H1 (cell line): ENCODE measurements at regions not wholly inside any gene's neighbourhood (a gene's known extent, or its start where the extent isn't known, plus 50 kb on each side); places are given as distances from the start of the nearest gene placed in this dataset.

Source experiments
- CTCF ChIA-PET: fragments of 300-600 bp; sonication (Branson Sonifier 250); formaldehyde crosslinking; loops from one replicate; lab custom pipeline; 2021; ENCODE audit not compliant: partially characterized antibody; lab: Charles Lee
- POLR2A ChIA-PET: fragments of 300-600 bp; sonication (Branson Sonifier 250); formaldehyde crosslinking; loops from one replicate; lab custom pipeline; 2021; ENCODE audit warnings: inconsistent platforms; ENCODE audit not compliant: partially characterized antibody; lab: Charles Lee
- DNase-seq, 2 experiments: peaks; one replicate each; pipeline versions ENCODE4 v3.0.0 to v3.0.0-alpha.2; 2010 to 2022; ENCODE audit warnings: low spot score in 2 of 2, low read depth in 1 of 2, mixed read lengths in 1 of 2
- FAIRE-seq: peaks from 2 replicates; lab custom pipeline; 2011; peaks lifted over from hg19 to GRCh38; lab: Jason Lieb, UNC
- H2AFZ ChIP-seq: 2 replicates; pipeline ENCODE4 v1.8.1; 2012; ENCODE audit warnings: low read length, inconsistent platforms
- H2AK5ac ChIP-seq: 2 replicates; pipeline ENCODE4 v1.6.1; 2013; ENCODE audit warnings: low read depth, low read length
- H2BK120ac ChIP-seq: replicated peaks from 2 replicates; pipeline ENCODE3; 2013; ENCODE audit warnings: low read depth, low read length, inconsistent platforms
- H2BK12ac ChIP-seq: 2 replicates; pipeline ENCODE4 v1.6.1; 2013; ENCODE audit warnings: low read depth, low read length
- H2BK15ac ChIP-seq: 2 replicates; pipeline ENCODE4 v1.6.1; 2013; ENCODE audit warnings: low read length
- H2BK20ac ChIP-seq: 2 replicates; pipeline ENCODE4 v1.6.1; 2013; ENCODE audit warnings: low read length
- H2BK5ac ChIP-seq: 2 replicates; pipeline ENCODE4 v1.6.1; 2013; ENCODE audit warnings: low read depth, low read length
- H3K14ac ChIP-seq: 2 replicates; pipeline ENCODE4 v1.6.1; 2013; ENCODE audit warnings: inconsistent platforms; ENCODE audit not compliant: insufficient read length
- H3K18ac ChIP-seq: 2 replicates; pipeline ENCODE4 v1.6.1; 2013; ENCODE audit warnings: low read length; ENCODE audit errors: extremely low read depth
- H3K23ac ChIP-seq: 2 replicates; pipeline ENCODE4 v1.6.1; 2013; ENCODE audit warnings: inconsistent platforms; ENCODE audit not compliant: insufficient read length
- H3K23me2 ChIP-seq: 2 replicates; pipeline ENCODE4 v1.6.1; 2013; ENCODE audit warnings: low read depth, low read length
- H3K27ac ChIP-seq: 2 replicates; pipeline ENCODE4 v1.6.1; 2011; ENCODE audit warnings: low read depth, low read length, inconsistent platforms
- H3K27me3 ChIP-seq, 4 experiments: replicated peaks in 1 of 4; 1 replicate in 1 of 4; 2 replicates in 3 of 4; pipeline versions ENCODE4 v1.6.1 to v1.8.1; 2011 to 2013; ENCODE audit warnings: low read length in 3 of 4, mild to moderate bottlenecking in 3 of 4, inconsistent platforms in 2 of 4, mixed read lengths in 2 of 4, moderate library complexity in 1 of 4; ENCODE audit not compliant: control insufficient read depth in 3 of 4, insufficient read depth in 3 of 4; ENCODE audit errors: extremely low read depth in 1 of 4
- H3K36me3 ChIP-seq, 4 experiments: 2 replicates each; pipeline versions ENCODE4 v1.6.1 to v1.8.1; 2011 to 2013; ENCODE audit warnings: mild to moderate bottlenecking in 4 of 4, low read length in 3 of 4, moderate library complexity in 2 of 4, control low read depth in 1 of 4, inconsistent platforms in 1 of 4; ENCODE audit not compliant: insufficient read depth in 4 of 4, control insufficient read depth in 2 of 4
- H3K4ac ChIP-seq: replicated peaks from 2 replicates; pipeline ENCODE3; 2013; ENCODE audit warnings: low read length, low read depth, mixed read lengths, inconsistent platforms; ENCODE audit not compliant: insufficient read length
- H3K4me1 ChIP-seq, 4 experiments: replicated peaks in 1 of 4; 1 replicate in 1 of 4; 2 replicates in 3 of 4; pipeline versions ENCODE4 v1.6.1 to v1.8.1; 2011 to 2013; ENCODE audit warnings: low read length in 3 of 4, inconsistent platforms in 2 of 4, mixed read lengths in 1 of 4; ENCODE audit not compliant: insufficient read depth in 4 of 4, control insufficient read depth in 3 of 4
- H3K4me2 ChIP-seq, 2 experiments: 2 replicates each; pipeline versions ENCODE4 v1.6.1 to v1.8.1; 2011 to 2013; ENCODE audit warnings: low read depth in 2 of 2, low read length in 2 of 2, control low read depth in 1 of 2, inconsistent platforms in 1 of 2, mild to moderate bottlenecking in 1 of 2; ENCODE audit not compliant: insufficient read depth in 1 of 2
- H3K4me3 ChIP-seq, 4 experiments: fragments of 200-600, 300-600 bp in 1 of 4; sonication (generic), shearing (Covaris generic), sonication (Bioruptor Twin) in 1 of 4; 2 replicates each; pipeline versions ENCODE4 v1.5.1 to v1.8.1; 2011 to 2016; ENCODE audit warnings: low read length in 4 of 4, low read depth in 3 of 4, control low read depth in 2 of 4, inconsistent platforms in 2 of 4, mild to moderate bottlenecking in 2 of 4, mixed read lengths in 1 of 4, moderate library complexity in 1 of 4; ENCODE audit not compliant: insufficient read depth in 2 of 4; ENCODE audit errors: extremely low read depth in 1 of 4
- H3K56ac ChIP-seq: replicated peaks from 2 replicates; pipeline ENCODE3; 2013; ENCODE audit warnings: low read depth, mild to moderate bottlenecking, mixed read lengths, low read length, inconsistent platforms; ENCODE audit not compliant: insufficient read length
- H3K79me1 ChIP-seq: 2 replicates; pipeline ENCODE4 v1.6.1; 2013; ENCODE audit warnings: low read depth, low read length, control low read depth
- H3K79me2 ChIP-seq, 2 experiments: 2 replicates each; pipeline versions ENCODE4 v1.6.1 to v1.8.1; 2012 to 2013; ENCODE audit warnings: low read length in 2 of 2, mild to moderate bottlenecking in 2 of 2, inconsistent platforms in 1 of 2; ENCODE audit not compliant: insufficient read depth in 2 of 2, control insufficient read depth in 1 of 2
- H3K9ac ChIP-seq, 4 experiments: replicated peaks in 1 of 4; 1 replicate in 1 of 4; 2 replicates in 3 of 4; pipeline versions ENCODE4 v1.6.1 to v1.8.1; 2011 to 2013; ENCODE audit warnings: low read depth in 3 of 4, low read length in 3 of 4, control low read depth in 2 of 4, mild to moderate bottlenecking in 2 of 4, moderate library complexity in 2 of 4, inconsistent platforms in 1 of 4; ENCODE audit errors: extremely low read depth in 1 of 4
- H3K9me3 ChIP-seq, 2 experiments: 2 replicates each; pipeline versions ENCODE4 v1.6.1 to v1.8.1; 2012 to 2013; ENCODE audit warnings: mild to moderate bottlenecking in 2 of 2, moderate library complexity in 2 of 2, control low read depth in 1 of 2, inconsistent platforms in 1 of 2, low read depth in 1 of 2, low read length in 1 of 2, mixed read lengths in 1 of 2; ENCODE audit not compliant: insufficient read depth in 2 of 2
- H4K20me1 ChIP-seq, 2 experiments: replicated peaks in 1 of 2; 2 replicates each; pipeline versions ENCODE3 to v1.8.1; 2011 to 2013; ENCODE audit warnings: inconsistent platforms in 2 of 2, low read length in 2 of 2, mild to moderate bottlenecking in 1 of 2; ENCODE audit not compliant: insufficient read depth in 2 of 2, control insufficient read depth in 1 of 2
- H4K5ac ChIP-seq: 2 replicates; pipeline ENCODE4 v1.6.1; 2013; ENCODE audit warnings: low read length, low read depth, mixed read lengths, inconsistent platforms; ENCODE audit not compliant: insufficient read length
- H4K8ac ChIP-seq: 2 replicates; pipeline ENCODE4 v1.8.0; 2013; ENCODE audit warnings: mild to moderate bottlenecking, moderate library complexity, low read length, inconsistent platforms; ENCODE audit not compliant: insufficient read depth; ENCODE audit errors: extremely low read depth
- H4K91ac ChIP-seq: replicated peaks from 2 replicates; pipeline ENCODE3; 2013; ENCODE audit warnings: low read length, mixed read lengths, inconsistent platforms; ENCODE audit not compliant: insufficient read length
- HDAC2 ChIP-seq, 2 experiments: fragments of 300-600 bp in 1 of 2; sonication (generic) in 1 of 2; IDR thresholded peaks; 2 replicates each; pipeline ENCODE4 v1.6.1; 2011 to 2012; ENCODE audit warnings: low read depth in 2 of 2, low read length in 2 of 2, mild to moderate bottlenecking in 2 of 2, moderate library complexity in 2 of 2, borderline replicate concordance in 1 of 2, inconsistent platforms in 1 of 2
- KDM1A ChIP-seq: fragments of 200-600, 300-600 bp; sonication (generic); IDR thresholded peaks from 2 replicates; pipeline ENCODE4 v1.7.1; 2016; ENCODE audit warnings: mild to moderate bottlenecking, low read length, borderline replicate concordance
- POLR2AphosphoS5 ChIP-seq: IDR thresholded peaks from 2 replicates; pipeline ENCODE4 v1.6.1; 2011; ENCODE audit warnings: low read depth, low read length
- POU5F1 ChIP-seq: IDR thresholded peaks from 2 replicates; pipeline ENCODE4 v1.6.1; 2011; ENCODE audit warnings: low read depth, mild to moderate bottlenecking, low read length, moderate library complexity
- YY1 ChIP-seq: IDR thresholded peaks from 2 replicates; pipeline ENCODE4 v1.6.1; 2011; ENCODE audit warnings: low read depth, mild to moderate bottlenecking, low read length
- WGBS, 2 experiments: shearing (Covaris generic) in 1 of 2; methylation state at CpG; one replicate each; pipeline versions ENCODE4 v1.1.6 to v1.1.7; 2013 to 2015; ENCODE audit warnings: low lambda C conversion rate in 2 of 2, mixed read lengths in 2 of 2, inconsistent platforms in 1 of 2, low coverage in 1 of 2, missing lambda C conversion rate in 1 of 2; ENCODE audit not compliant: insufficient replicate concordance in 2 of 2, insufficient coverage in 1 of 2, insufficient read length in 1 of 2; ENCODE audit errors: extremely low coverage in 1 of 2, missing lambda C conversion rate in 1 of 2; 5-methylcytosine and 5-hydroxymethylcytosine counted together

- Histone ChIP-seq H4K20me1 (no peaks in the 10 kb centered on the region), H2BK15ac (no peak overlapping the region), H2AK5ac (no peak overlapping the region), H3K79me2 (no peaks in the 10 kb centered on the region), H3K14ac (no peak overlapping the region), H4K91ac (peak overlapping the region; percentile 80), H3K18ac (no peak overlapping the region; the same call in 1 of the 2 replicates), H3K27ac (no peak overlapping the region), H3K56ac (no peak overlapping the region), H3K9ac (no peak overlapping the region), H3K4ac (no peak overlapping the region), H2BK120ac (peak overlapping the region; percentile 82), H3K9me3 (peaks cover 15 to 25% of the 10 kb centered on the region in 2 experiments), H4K8ac (no peak overlapping the region), H2BK20ac (peak overlapping the region; percentile 51), H2BK5ac (peak overlapping the region; percentile 67; the same call in 1 of the 2 replicates), H3K27me3 (no peaks in the 10 kb centered on the region), H3K4me1 (peaks cover 0 to 2% (median 0%) of the 10 kb centered on the region in 4 experiments; a peak in 1 of 7 replicates), H2AFZ (no peak overlapping the region), H3K79me1 (no peaks in the 10 kb centered on the region), H3K4me2 (no peak overlapping the region), H2BK12ac (peak overlapping the region; percentile 88; the same call in 1 of the 2 replicates), H4K5ac (no peak overlapping the region), H3K23ac (no peak overlapping the region), H3K4me3 (no peak overlapping the region), H3K23me2 (no peaks in the 10 kb centered on the region), H3K36me3 (peaks cover 0 to 16% (median 2%) of the 10 kb centered on the region in 4 experiments; a peak in 5 of 8 replicates)
- 89% methylated on average over 4 of the region's 4 CpGs; no CpG with 5 or more reads in 1 of the 2 experiments for WGBS, 2 experiments
- DNase-seq (no peak), FAIRE-seq (no peak)
- ChIA-PET POLR2A (interaction anchor here (0.5 kb wide), 1 partner anchor 17 kb away, joined by 3 read pairs; no protein-coding TSS in a partner anchor), CTCF (interaction anchor here (0.9 to 1.3 kb wide), 4 partner anchors 11 to 48 kb away, joined by 3 read pairs; no protein-coding TSS in a partner anchor)
- no peak for TF ChIP-seq HDAC2 (IDR thresholded peaks at IDR 0.05; ENCODE audit: borderline replicate concordance in 1 of 2, low read depth in 2 of 2, low read length in 2 of 2)
- no peak for TF ChIP-seq POLR2AphosphoS5
- TF ChIP-seq POU5F1, result no peak
- TF ChIP-seq YY1, result 0 out of 2 replicates have a peak, but pooled peaks have one; percentile 24
- no peak for TF ChIP-seq KDM1A
These were observed 138.7 kb downstream of the AKR1D1 start for GRCh38 chr7:138214926-138215325.
